HEK293 (cell line): ENCODE measurements at regions not wholly inside any gene's neighbourhood (a gene's known extent, or its start where the extent isn't known, plus 50 kb on each side); places are given as distances from the start of the nearest gene placed in this dataset.

Experiments used
- CTCF ChIA-PET: fragments of 350-600 bp; formaldehyde crosslinking; extraction: SDS; loops from one replicate; lab custom pipeline; 2021; ENCODE audit warnings: antibody characterized with exemption; lab: Yijun Ruan, JAX
- POLR2A ChIA-PET: fragments of 300-600 bp; formaldehyde crosslinking; extraction: SDS; loops from one replicate; lab custom pipeline; 2020; ENCODE audit warnings: antibody characterized with exemption, inconsistent platforms; lab: Yijun Ruan, JAX
- H3K27ac ChIP-seq: fragments of 200-500 bp; sonication (Bioruptor generic); 2 replicates; pipeline ENCODE4 v1.5.1; 2014; ENCODE audit warnings: low read depth, low read length, control low read depth, inconsistent platforms; ENCODE audit errors: extremely low read depth
- H3K36me3 ChIP-seq, 2 experiments: fragments of 200-500 bp in 1 of 2; sonication (Bioruptor generic) in 1 of 2; 1 replicate in 1 of 2; 2 replicates in 1 of 2; pipeline ENCODE4 v1.5.1; 2014 to 2017; ENCODE audit warnings: inconsistent platforms in 2 of 2, low read length in 2 of 2; ENCODE audit not compliant: control insufficient read depth in 2 of 2, insufficient read depth in 1 of 2
- H3K4me1 ChIP-seq: fragments of 200-500 bp; sonication (Bioruptor generic); 2 replicates; pipeline ENCODE4 v1.5.1; 2014; ENCODE audit warnings: mild to moderate bottlenecking, low read length, inconsistent platforms; ENCODE audit not compliant: control insufficient read depth, insufficient read depth
- H3K4me3 ChIP-seq: 2 replicates; pipeline ENCODE4 v1.5.1; 2011; ENCODE audit warnings: low read depth, mild to moderate bottlenecking, control low read depth, low read length, moderate library complexity
- H3K9me3 ChIP-seq: fragments of 200-500 bp; sonication (Bioruptor generic); 2 replicates; pipeline ENCODE4 v1.5.1; 2014; ENCODE audit warnings: low read depth, low read length, inconsistent platforms; ENCODE audit not compliant: control insufficient read depth, insufficient read depth
- BCL11A ChIP-seq: fragments of 450-650 bp; formaldehyde crosslinking; IDR thresholded peaks from 2 replicates; pipeline ENCODE4 v1.5.1; 2016; ENCODE audit warnings: low read depth, missing biosample characterization, missing genetic modification characterization
- EGR2 ChIP-seq: fragments of 450-650 bp; formaldehyde crosslinking; IDR thresholded peaks from 2 replicates; pipeline ENCODE4 v1.5.1; 2016; ENCODE audit warnings: low read depth, missing biosample characterization, missing genetic modification characterization
- GLI4 ChIP-seq: fragments of 450-650 bp; formaldehyde crosslinking; IDR thresholded peaks from 2 replicates; pipeline ENCODE4 v1.5.1; 2016; ENCODE audit warnings: missing biosample characterization, missing genetic modification characterization
- SETDB1 ChIP-seq: IDR thresholded peaks from one replicate; pipeline ENCODE4 v1.6.1; 2017; ENCODE audit warnings: mild to moderate bottlenecking, low read length, moderate library complexity, mixed read lengths; ENCODE audit not compliant: insufficient read length
- ZNF121 ChIP-seq: fragments of 450-650 bp; formaldehyde crosslinking; IDR thresholded peaks from 2 replicates; pipeline ENCODE4 v1.5.1; 2016; ENCODE audit warnings: missing biosample characterization, missing genetic modification characterization
- ZNF350 ChIP-seq: fragments of 450-650 bp; formaldehyde crosslinking; IDR thresholded peaks from 2 replicates; pipeline ENCODE4 v1.5.0; 2017; ENCODE audit warnings: missing biosample characterization, mild to moderate bottlenecking, missing genetic modification characterization
- ZNF37A ChIP-seq: fragments of 450-650 bp; IDR thresholded peaks from 2 replicates; pipeline ENCODE4 v1.5.1; 2018; ENCODE audit warnings: missing biosample characterization, missing genetic modification characterization
- ZNF529 ChIP-seq: fragments of 450-650 bp; formaldehyde crosslinking; IDR thresholded peaks from 2 replicates; pipeline ENCODE4 v1.5.1; 2017; ENCODE audit warnings: missing genetic modification characterization, missing biosample characterization; ENCODE audit not compliant: insufficient replicate concordance
- ZNF549 ChIP-seq: fragments of 450-650 bp; IDR thresholded peaks from 2 replicates; pipeline ENCODE4 v1.5.1; 2018; ENCODE audit warnings: missing biosample characterization, missing genetic modification characterization, mild to moderate bottlenecking, inconsistent platforms, moderate library complexity
- ZNF585B ChIP-seq: fragments of 450-650 bp; formaldehyde crosslinking; IDR thresholded peaks from 2 replicates; pipeline ENCODE4 v1.5.1; 2016; ENCODE audit warnings: missing biosample characterization, missing genetic modification characterization
- ZNF677 ChIP-seq: fragments of 450-650 bp; IDR thresholded peaks from 2 replicates; pipeline ENCODE4 v1.5.0; 2018; ENCODE audit warnings: missing biosample characterization, mild to moderate bottlenecking, missing genetic modification characterization, moderate library complexity
- ZNF776 ChIP-seq: fragments of 450-650 bp; formaldehyde crosslinking; IDR thresholded peaks from 2 replicates; pipeline ENCODE4 v1.5.0; 2017; ENCODE audit warnings: missing biosample characterization, missing genetic modification characterization, borderline replicate concordance
- ZNF777 ChIP-seq: fragments of 450-650 bp; formaldehyde crosslinking; IDR thresholded peaks from 2 replicates; pipeline ENCODE4 v1.5.1; 2017; ENCODE audit warnings: missing biosample characterization, missing genetic modification characterization, borderline replicate concordance
- ZNF785 ChIP-seq: fragments of 450-650 bp; formaldehyde crosslinking; IDR thresholded peaks from 2 replicates; pipeline ENCODE4 v1.5.1; 2016; ENCODE audit warnings: missing biosample characterization, missing genetic modification characterization
- TF ChIP-seq, protein P1 (sequence below): fragments of 450-650 bp; formaldehyde crosslinking; IDR thresholded peaks from 2 replicates; pipeline ENCODE4 v1.5.1; 2016; ENCODE audit warnings: missing biosample characterization, missing genetic modification characterization, borderline replicate concordance
- TF ChIP-seq, protein P2 (sequence below): fragments of 450-650 bp; IDR thresholded peaks from 2 replicates; pipeline ENCODE4 v1.5.1; 2018; ENCODE audit warnings: missing biosample characterization, missing genetic modification characterization
- TF ChIP-seq, protein P3 (sequence below): fragments of 450-650 bp; formaldehyde crosslinking; IDR thresholded peaks from 2 replicates; pipeline ENCODE4 v1.5.1; 2016; ENCODE audit warnings: missing biosample characterization, missing genetic modification characterization
- TF ChIP-seq, protein P4 (sequence below): fragments of 450-650 bp; formaldehyde crosslinking; IDR thresholded peaks from 2 replicates; pipeline ENCODE4 v1.5.1; 2017; ENCODE audit warnings: missing biosample characterization, missing genetic modification characterization
- TF ChIP-seq, protein P5 (sequence below): fragments of 450-650 bp; formaldehyde crosslinking; IDR thresholded peaks from 2 replicates; pipeline ENCODE4 v1.5.1; 2016; ENCODE audit warnings: missing biosample characterization, missing genetic modification characterization
- TF ChIP-seq, protein P6 (sequence below): fragments of 450-650 bp; formaldehyde crosslinking; IDR thresholded peaks from 2 replicates; pipeline ENCODE4 v1.5.1; 2016; ENCODE audit warnings: missing biosample characterization, missing genetic modification characterization, low read depth

GRCh38 chr6:113782636-113783035 is 74.5 kb upstream of the MARCKS start (continued):
- TF ChIP-seq, protein P1, sequence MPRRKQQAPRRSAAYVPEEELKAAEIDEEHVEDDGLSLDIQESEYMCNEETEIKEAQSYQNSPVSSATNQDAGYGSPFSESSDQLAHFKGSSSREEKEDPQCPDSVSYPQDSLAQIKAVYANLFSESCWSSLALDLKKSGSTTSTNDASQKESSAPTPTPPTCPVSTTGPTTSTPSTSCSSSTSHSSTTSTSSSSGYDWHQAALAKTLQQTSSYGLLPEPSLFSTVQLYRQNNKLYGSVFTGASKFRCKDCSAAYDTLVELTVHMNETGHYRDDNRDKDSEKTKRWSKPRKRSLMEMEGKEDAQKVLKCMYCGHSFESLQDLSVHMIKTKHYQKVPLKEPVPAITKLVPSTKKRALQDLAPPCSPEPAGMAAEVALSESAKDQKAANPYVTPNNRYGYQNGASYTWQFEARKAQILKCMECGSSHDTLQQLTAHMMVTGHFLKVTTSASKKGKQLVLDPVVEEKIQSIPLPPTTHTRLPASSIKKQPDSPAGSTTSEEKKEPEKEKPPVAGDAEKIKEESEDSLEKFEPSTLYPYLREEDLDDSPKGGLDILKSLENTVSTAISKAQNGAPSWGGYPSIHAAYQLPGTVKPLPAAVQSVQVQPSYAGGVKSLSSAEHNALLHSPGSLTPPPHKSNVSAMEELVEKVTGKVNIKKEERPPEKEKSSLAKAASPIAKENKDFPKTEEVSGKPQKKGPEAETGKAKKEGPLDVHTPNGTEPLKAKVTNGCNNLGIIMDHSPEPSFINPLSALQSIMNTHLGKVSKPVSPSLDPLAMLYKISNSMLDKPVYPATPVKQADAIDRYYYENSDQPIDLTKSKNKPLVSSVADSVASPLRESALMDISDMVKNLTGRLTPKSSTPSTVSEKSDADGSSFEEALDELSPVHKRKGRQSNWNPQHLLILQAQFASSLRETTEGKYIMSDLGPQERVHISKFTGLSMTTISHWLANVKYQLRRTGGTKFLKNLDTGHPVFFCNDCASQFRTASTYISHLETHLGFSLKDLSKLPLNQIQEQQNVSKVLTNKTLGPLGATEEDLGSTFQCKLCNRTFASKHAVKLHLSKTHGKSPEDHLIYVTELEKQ (tag by site-specific recombination), result no peak
- TF ChIP-seq BCL11A (tag by site-specific recombination), result no peak
- TF ChIP-seq, protein P2, sequence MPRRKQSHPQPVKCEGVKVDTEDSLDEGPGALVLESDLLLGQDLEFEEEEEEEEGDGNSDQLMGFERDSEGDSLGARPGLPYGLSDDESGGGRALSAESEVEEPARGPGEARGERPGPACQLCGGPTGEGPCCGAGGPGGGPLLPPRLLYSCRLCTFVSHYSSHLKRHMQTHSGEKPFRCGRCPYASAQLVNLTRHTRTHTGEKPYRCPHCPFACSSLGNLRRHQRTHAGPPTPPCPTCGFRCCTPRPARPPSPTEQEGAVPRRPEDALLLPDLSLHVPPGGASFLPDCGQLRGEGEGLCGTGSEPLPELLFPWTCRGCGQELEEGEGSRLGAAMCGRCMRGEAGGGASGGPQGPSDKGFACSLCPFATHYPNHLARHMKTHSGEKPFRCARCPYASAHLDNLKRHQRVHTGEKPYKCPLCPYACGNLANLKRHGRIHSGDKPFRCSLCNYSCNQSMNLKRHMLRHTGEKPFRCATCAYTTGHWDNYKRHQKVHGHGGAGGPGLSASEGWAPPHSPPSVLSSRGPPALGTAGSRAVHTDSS, result no peak
- no peak for TF ChIP-seq ZNF777
- TF ChIP-seq ZNF529 (tag by site-specific recombination), result no peak
- no peak for TF ChIP-seq ZNF677 (tag by site-specific recombination)
- TF ChIP-seq, all 188 proteins: peak for 0

DNA sequence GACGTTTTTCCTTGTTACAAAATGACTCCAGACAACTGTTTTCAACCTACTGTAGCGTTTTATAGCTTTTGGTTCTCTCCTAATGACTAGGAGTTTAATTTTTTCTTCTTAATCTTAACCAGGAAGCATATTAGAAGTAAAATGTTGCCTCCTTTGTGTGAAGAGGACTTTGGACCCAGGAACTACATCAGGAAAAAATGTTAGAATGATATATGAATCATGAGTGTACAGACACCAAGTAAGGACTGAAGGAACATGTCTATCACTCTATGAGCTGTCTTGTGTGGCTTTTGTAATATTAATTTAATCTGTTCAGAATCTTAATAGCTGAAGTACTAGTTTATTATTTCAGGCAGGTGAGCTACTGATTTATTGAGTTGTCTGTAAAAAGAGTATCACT is 71.0 kb upstream of the MARCKS start:
- CTCF ChIA-PET, result interaction anchor here (0.8 kb wide), 1 partner anchor 124 kb away, joined by 4 read pairs; no protein-coding TSS in a partner anchor
- no peaks in the 10 kb centered on the region for H3K9me3 ChIP-seq
- POLR2A ChIA-PET, result interaction anchor here (0.6 kb wide), 1 partner anchor 145 kb away, joined by 4 read pairs; no protein-coding TSS in a partner anchor
- no peaks in the 10 kb centered on the region for H3K4me1 ChIP-seq
- no peak for TF ChIP-seq SETDB1
- no peak for TF ChIP-seq EGR2
- no peak for TF ChIP-seq GLI4 (tag by site-specific recombination)
- TF ChIP-seq, protein P3, sequence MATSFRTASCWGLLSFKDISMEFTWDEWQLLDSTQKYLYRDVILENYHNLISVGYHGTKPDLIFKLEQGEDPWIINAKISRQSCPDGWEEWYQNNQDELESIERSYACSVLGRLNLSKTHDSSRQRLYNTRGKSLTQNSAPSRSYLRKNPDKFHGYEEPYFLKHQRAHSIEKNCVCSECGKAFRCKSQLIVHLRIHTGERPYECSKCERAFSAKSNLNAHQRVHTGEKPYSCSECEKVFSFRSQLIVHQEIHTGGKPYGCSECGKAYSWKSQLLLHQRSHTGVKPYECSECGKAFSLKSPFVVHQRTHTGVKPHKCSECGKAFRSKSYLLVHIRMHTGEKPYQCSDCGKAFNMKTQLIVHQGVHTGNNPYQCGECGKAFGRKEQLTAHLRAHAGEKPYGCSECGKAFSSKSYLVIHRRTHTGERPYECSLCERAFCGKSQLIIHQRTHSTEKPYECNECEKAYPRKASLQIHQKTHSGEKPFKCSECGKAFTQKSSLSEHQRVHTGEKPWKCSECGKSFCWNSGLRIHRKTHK (tag by site-specific recombination), result no peak
- no peak for TF ChIP-seq BCL11A (tag by site-specific recombination)
- TF ChIP-seq ZNF585B (tag by site-specific recombination), result no peak
- TF ChIP-seq ZNF37A, result no peak
- no peak for TF ChIP-seq ZNF350 (tag by site-specific recombination)
- no peak for TF ChIP-seq ZNF785 (tag by site-specific recombination)
- no peaks in the 10 kb centered on the region for H3K36me3 ChIP-seq
- no peak overlapping the region for H3K27ac ChIP-seq
- H3K4me3 ChIP-seq, result no peak overlapping the region

GRCh38 chr6:113788586-113788985 is 68.6 kb upstream of the MARCKS start:
- Histone ChIP-seq H3K27ac (no peak overlapping the region), H3K9me3 (no peaks in the 10 kb centered on the region), H3K36me3 (no peaks in the 10 kb centered on the region), H3K4me3 (no peak overlapping the region), H3K4me1 (no peaks in the 10 kb centered on the region)
- ChIA-PET CTCF (no interaction called here), POLR2A (no interaction called here)
- TF ChIP-seq, protein P4, sequence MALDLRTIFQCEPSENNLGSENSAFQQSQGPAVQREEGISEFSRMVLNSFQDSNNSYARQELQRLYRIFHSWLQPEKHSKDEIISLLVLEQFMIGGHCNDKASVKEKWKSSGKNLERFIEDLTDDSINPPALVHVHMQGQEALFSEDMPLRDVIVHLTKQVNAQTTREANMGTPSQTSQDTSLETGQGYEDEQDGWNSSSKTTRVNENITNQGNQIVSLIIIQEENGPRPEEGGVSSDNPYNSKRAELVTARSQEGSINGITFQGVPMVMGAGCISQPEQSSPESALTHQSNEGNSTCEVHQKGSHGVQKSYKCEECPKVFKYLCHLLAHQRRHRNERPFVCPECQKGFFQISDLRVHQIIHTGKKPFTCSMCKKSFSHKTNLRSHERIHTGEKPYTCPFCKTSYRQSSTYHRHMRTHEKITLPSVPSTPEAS (tag by site-specific recombination), result no peak
- TF ChIP-seq ZNF549 (tag by site-specific recombination), result no peak
- no peak for TF ChIP-seq ZNF37A
- TF ChIP-seq ZNF121 (tag by site-specific recombination), result no peak
- TF ChIP-seq, protein P5, sequence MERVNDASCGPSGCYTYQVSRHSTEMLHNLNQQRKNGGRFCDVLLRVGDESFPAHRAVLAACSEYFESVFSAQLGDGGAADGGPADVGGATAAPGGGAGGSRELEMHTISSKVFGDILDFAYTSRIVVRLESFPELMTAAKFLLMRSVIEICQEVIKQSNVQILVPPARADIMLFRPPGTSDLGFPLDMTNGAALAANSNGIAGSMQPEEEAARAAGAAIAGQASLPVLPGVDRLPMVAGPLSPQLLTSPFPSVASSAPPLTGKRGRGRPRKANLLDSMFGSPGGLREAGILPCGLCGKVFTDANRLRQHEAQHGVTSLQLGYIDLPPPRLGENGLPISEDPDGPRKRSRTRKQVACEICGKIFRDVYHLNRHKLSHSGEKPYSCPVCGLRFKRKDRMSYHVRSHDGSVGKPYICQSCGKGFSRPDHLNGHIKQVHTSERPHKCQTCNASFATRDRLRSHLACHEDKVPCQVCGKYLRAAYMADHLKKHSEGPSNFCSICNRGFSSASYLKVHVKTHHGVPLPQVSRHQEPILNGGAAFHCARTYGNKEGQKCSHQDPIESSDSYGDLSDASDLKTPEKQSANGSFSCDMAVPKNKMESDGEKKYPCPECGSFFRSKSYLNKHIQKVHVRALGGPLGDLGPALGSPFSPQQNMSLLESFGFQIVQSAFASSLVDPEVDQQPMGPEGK (tag by site-specific recombination), result no peak
- TF ChIP-seq, protein P3 (tag by site-specific recombination), result no peak
- TF ChIP-seq, protein P6, sequence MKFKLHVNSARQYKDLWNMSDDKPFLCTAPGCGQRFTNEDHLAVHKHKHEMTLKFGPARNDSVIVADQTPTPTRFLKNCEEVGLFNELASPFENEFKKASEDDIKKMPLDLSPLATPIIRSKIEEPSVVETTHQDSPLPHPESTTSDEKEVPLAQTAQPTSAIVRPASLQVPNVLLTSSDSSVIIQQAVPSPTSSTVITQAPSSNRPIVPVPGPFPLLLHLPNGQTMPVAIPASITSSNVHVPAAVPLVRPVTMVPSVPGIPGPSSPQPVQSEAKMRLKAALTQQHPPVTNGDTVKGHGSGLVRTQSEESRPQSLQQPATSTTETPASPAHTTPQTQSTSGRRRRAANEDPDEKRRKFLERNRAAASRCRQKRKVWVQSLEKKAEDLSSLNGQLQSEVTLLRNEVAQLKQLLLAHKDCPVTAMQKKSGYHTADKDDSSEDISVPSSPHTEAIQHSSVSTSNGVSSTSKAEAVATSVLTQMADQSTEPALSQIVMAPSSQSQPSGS, result no peak
- TF ChIP-seq ZNF776 (tag by site-specific recombination), result no peak
